IMR-90 (cell line): ENCODE measurements at regions not wholly inside any gene's neighbourhood (a gene's known extent, or its start where the extent isn't known, plus 50 kb on each side); places are given as distances from the start of the nearest gene placed in this dataset.

Experiments used
- ATAC-seq: fragments of 200-7000 bp; cut with Tn5 transposase; 2 replicates; pipeline ENCODE4 v1.9.1; 2020; ENCODE audit warnings: low read depth, mild to moderate bottlenecking, moderate library complexity
- BruUV-seq: library from RNA; stranded (reverse); fragments of 400-500 nt; replicated peaks from 2 replicates; lab custom pipeline; 2021; lab: Mats Ljungman, UMichigan
- CTCF ChIA-PET: fragments of 300-600 bp; formaldehyde crosslinking; extraction: SDS; loops from one replicate; lab custom pipeline; 2021; ENCODE audit warnings: antibody characterized with exemption; lab: Yijun Ruan, JAX
- POLR2A ChIA-PET: fragments of 300-600 bp; sonication (Branson Sonifier 250); formaldehyde crosslinking; loops from one replicate; lab custom pipeline; 2022; ENCODE audit warnings: antibody characterized with exemption; ENCODE audit not compliant: unreplicated experiment; lab: Charles Lee
- DNase-seq: peaks from one replicate; pipeline ENCODE4 v3.0.0; 2013
- H2AFZ ChIP-seq: replicated peaks from 2 replicates; pipeline ENCODE3; 2013; ENCODE audit warnings: low read length, mild to moderate bottlenecking; ENCODE audit not compliant: poor library complexity
- H2AK5ac ChIP-seq: 2 replicates; pipeline ENCODE4 v1.6.1; 2013; ENCODE audit warnings: low read depth, low read length, inconsistent platforms
- H2AK9ac ChIP-seq: replicated peaks from 2 replicates; pipeline ENCODE3; 2013; ENCODE audit warnings: mild to moderate bottlenecking, low read depth, low read length, moderate library complexity; ENCODE audit not compliant: poor library complexity
- H2BK120ac ChIP-seq: 2 replicates; pipeline ENCODE4 v1.6.1; 2013; ENCODE audit warnings: low read depth, low read length, inconsistent platforms
- H2BK15ac ChIP-seq: 3 replicates; pipeline ENCODE4 v1.6.1; 2013; ENCODE audit warnings: low read depth, low read length, inconsistent platforms
- H2BK20ac ChIP-seq: 2 replicates; pipeline ENCODE4 v1.6.1; 2013; ENCODE audit warnings: low read depth, mild to moderate bottlenecking, inconsistent platforms, low read length, moderate library complexity
- H2BK5ac ChIP-seq: 2 replicates; pipeline ENCODE4 v1.6.1; 2013; ENCODE audit warnings: mild to moderate bottlenecking, low read depth, low read length, inconsistent platforms; ENCODE audit not compliant: poor library complexity, severe bottlenecking
- H3K14ac ChIP-seq: replicated peaks from 2 replicates; pipeline ENCODE4 v1.6.1; 2013; ENCODE audit warnings: low read depth, low read length, inconsistent platforms
- H3K18ac ChIP-seq: 2 replicates; pipeline ENCODE4 v1.6.1; 2013; ENCODE audit warnings: low read depth, low read length, control low read depth
- H3K23ac ChIP-seq: 2 replicates; pipeline ENCODE4 v1.6.1; 2013; ENCODE audit warnings: low read depth, low read length, inconsistent platforms
- H3K27ac ChIP-seq: 2 replicates; pipeline ENCODE4 v1.5.1; 2013; ENCODE audit warnings: mild to moderate bottlenecking, control low read depth, low read length; ENCODE audit not compliant: insufficient read depth
- H3K27me3 ChIP-seq: 2 replicates; pipeline ENCODE4 v1.6.1; 2013; ENCODE audit warnings: low read length; ENCODE audit not compliant: control insufficient read depth, insufficient read depth
- H3K36me3 ChIP-seq: 2 replicates; pipeline ENCODE4 v1.6.1; 2013; ENCODE audit warnings: low read length, mixed read lengths; ENCODE audit not compliant: control insufficient read depth, insufficient read depth
- H3K4ac ChIP-seq: 2 replicates; pipeline ENCODE4 v1.6.1; 2013; ENCODE audit warnings: low read depth, low read length, inconsistent platforms
- H3K4me1 ChIP-seq: 2 replicates; pipeline ENCODE4 v1.6.1; 2013; ENCODE audit warnings: low read length, mixed read lengths; ENCODE audit not compliant: control insufficient read depth, insufficient read depth
- H3K4me2 ChIP-seq: 2 replicates; pipeline ENCODE4 v1.6.1; 2013; ENCODE audit warnings: low read depth, mild to moderate bottlenecking, control low read depth, low read length, moderate library complexity
- H3K4me3 ChIP-seq: 2 replicates; pipeline ENCODE4 v1.5.1; 2013; ENCODE audit warnings: low read depth, mild to moderate bottlenecking, control low read depth, low read length, moderate library complexity; ENCODE audit not compliant: insufficient read depth
- H3K56ac ChIP-seq: 2 replicates; pipeline ENCODE4 v1.6.1; 2013; ENCODE audit warnings: low read length, inconsistent platforms; ENCODE audit not compliant: insufficient read depth; ENCODE audit errors: extremely low read depth
- H3K79me1 ChIP-seq, 2 experiments: 2 replicates each; pipeline ENCODE4 v1.6.1; 2013; ENCODE audit warnings: low read length in 2 of 2, inconsistent platforms in 1 of 2, low read depth in 1 of 2
- H3K9ac ChIP-seq: 2 replicates; pipeline ENCODE4 v1.6.1; 2013; ENCODE audit warnings: low read depth, low read length, control low read depth
- H3K9me1 ChIP-seq: 2 replicates; pipeline ENCODE4 v1.6.1; 2013; ENCODE audit warnings: low read length, inconsistent platforms; ENCODE audit not compliant: insufficient read depth
- H3K9me3 ChIP-seq: 2 replicates; pipeline ENCODE4 v1.6.1; 2013; ENCODE audit warnings: low read length; ENCODE audit not compliant: control insufficient read depth, insufficient read depth
- H4K20me1 ChIP-seq: 2 replicates; pipeline ENCODE4 v1.6.1; 2013; ENCODE audit warnings: low read length, inconsistent platforms; ENCODE audit not compliant: insufficient read depth
- H4K5ac ChIP-seq: 2 replicates; pipeline ENCODE4 v1.6.1; 2013; ENCODE audit warnings: mild to moderate bottlenecking, low read depth, low read length, control low read depth
- H4K8ac ChIP-seq, 2 experiments: 2 replicates each; pipeline ENCODE4 v1.6.1; 2013; ENCODE audit warnings: low read depth in 2 of 2, low read length in 2 of 2, control low read depth in 1 of 2, inconsistent platforms in 1 of 2
- H4K91ac ChIP-seq: 2 replicates; pipeline ENCODE4 v1.6.1; 2013; ENCODE audit warnings: low read depth, low read length, inconsistent platforms; ENCODE audit not compliant: insufficient read depth
- CHD1 ChIP-seq: IDR thresholded peaks from 2 replicates; pipeline ENCODE4 v1.6.1; 2012; ENCODE audit warnings: low read depth, low read length, improper control_type of control experiment
- CTCF ChIP-seq: conservative IDR thresholded peaks from 2 replicates; pipeline ENCODE4 v1.5.1; 2012; ENCODE audit warnings: mild to moderate bottlenecking, low read depth, low read length, improper control_type of control experiment
- FOS ChIP-seq: fragments of 150-350 bp; IDR thresholded peaks from 2 replicates; pipeline ENCODE4 v1.6.1; 2016; ENCODE audit warnings: low read depth, low read length
- MAZ ChIP-seq: IDR thresholded peaks from 2 replicates; pipeline ENCODE4 v1.6.1; 2012; ENCODE audit warnings: low read depth, mild to moderate bottlenecking, low read length, improper control_type of control experiment, moderate library complexity, borderline replicate concordance
- RCOR1 ChIP-seq: IDR thresholded peaks from 2 replicates; pipeline ENCODE4 v1.6.1; 2012; ENCODE audit warnings: mild to moderate bottlenecking, low read length, improper control_type of control experiment; ENCODE audit not compliant: insufficient replicate concordance
- WGBS, 2 experiments: methylation state at CpG; one replicate each; pipeline versions ENCODE4 v1.1.5 to v1.1.7; 2013; ENCODE audit warnings: missing lambda C conversion rate in 2 of 2; ENCODE audit not compliant: insufficient read length in 1 of 2; ENCODE audit errors: extremely low coverage in 2 of 2; 5-methylcytosine and 5-hydroxymethylcytosine counted together
- dilution Hi-C: fragments of 300-500 bp; cut with HindIII; formaldehyde crosslinking; loops from one replicate; pipeline ENCODE4 v1.14.3; 2018; ENCODE audit warnings: low sequenced_read_pairs; ENCODE audit not compliant: unreplicated experiment
- in situ Hi-C: fragments of 300-500 bp; cut with MboI; formaldehyde crosslinking; loops from 3 replicates; pipeline ENCODE4 v1.14.3; 2019; ENCODE audit warnings: low sequenced_read_pairs, inconsistent platforms, mixed read lengths
- intact Hi-C: fragments of 100-400 bp; cut with micrococcal nuclease; formaldehyde crosslinking; loops from 2 replicates; pipeline ENCODE4 v1.10.0; 2022

- ChIA-PET CTCF (no interaction called here), POLR2A (no interaction called here)
- dilution Hi-C loops, result no loop called here
- Histone ChIP-seq H3K14ac (no peak overlapping the region), H3K23ac (no peak overlapping the region), H2AK5ac (no peak overlapping the region), H2BK120ac (no peak overlapping the region), H3K4me2 (no peak overlapping the region), H3K9me1 (no peaks in the 10 kb centered on the region), H4K8ac (no peak overlapping the region), H3K27ac (no peak overlapping the region), H2BK15ac (no peak overlapping the region), H2AK9ac (no peak overlapping the region), H3K27me3 (no peaks in the 10 kb centered on the region), H2AFZ (no peak overlapping the region), H3K4ac (no peak overlapping the region), H3K79me1 (no peaks in the 10 kb centered on the region), H4K5ac (no peak overlapping the region), H3K4me3 (no peak overlapping the region), H3K18ac (no peak overlapping the region), H3K9me3 (no peaks in the 10 kb centered on the region), H3K56ac (no peak overlapping the region), H2BK5ac (no peak overlapping the region), H3K36me3 (no peaks in the 10 kb centered on the region), H3K9ac (no peak overlapping the region), H4K20me1 (no peaks in the 10 kb centered on the region), H4K91ac (no peak overlapping the region), H3K4me1 (no peaks in the 10 kb centered on the region), H2BK20ac (no peak overlapping the region)
- no peak for DNase-seq
- intact Hi-C loops, result no loop called here
- no TSS peak for BruUV-seq
- WGBS, 2 experiments, result no CpG with 5 or more reads among the region's 4 CpGs
- no peak for ATAC-seq
- TF ChIP-seq CTCF, result no peak
- no peak for TF ChIP-seq MAZ
- no peak for TF ChIP-seq FOS
- no peak for TF ChIP-seq CHD1
- no peak for TF ChIP-seq RCOR1
- in situ Hi-C loops, result no loop called here
Observed at GRCh38 chr2:192424243-192424642, 229.5 kb upstream of the TMEFF2 start.
